Upper lobe of right lung (tissue), 1 donor: ENCODE measurements at regions not wholly inside any gene's neighbourhood (a gene's known extent, or its start where the extent isn't known, plus 50 kb on each side); places are given as distances from the start of the nearest gene placed in this dataset.

Experiments used
- ATAC-seq: fragments of 200-7000 bp; cut with Tn5 transposase; one replicate; pipeline ENCODE4 v1.9.1; 2020; ENCODE audit warnings: mild to moderate bottlenecking, moderate library complexity
- DNase-seq: peaks from one replicate; pipeline ENCODE4 v3.0.0-alpha.2; 2020
- H3K27ac ChIP-seq: fragments of 200-600 bp; one replicate; pipeline ENCODE4 v1.8.0; 2022
- H3K27me3 ChIP-seq: fragments of 200-600 bp; one replicate; pipeline ENCODE4 v1.8.0; 2022; ENCODE audit warnings: mild to moderate bottlenecking
- H3K36me3 ChIP-seq: fragments of 200-600 bp; one replicate; pipeline ENCODE4 v1.8.0; 2022
- H3K4me1 ChIP-seq: fragments of 200-600 bp; one replicate; pipeline ENCODE4 v1.8.0; 2022
- H3K4me3 ChIP-seq: fragments of 200-600 bp; one replicate; pipeline ENCODE4 v1.8.0; 2022; ENCODE audit warnings: mild to moderate bottlenecking
- H3K9me3 ChIP-seq: fragments of 200-600 bp; one replicate; pipeline ENCODE4 v1.8.0; 2022
- intact Hi-C: fragments of 100-400 bp; cut with DNase I; formaldehyde crosslinking; loops from one replicate; pipeline ENCODE4 v1.11.0; 2022
- TF ChIP-seq, protein P1 (sequence below): fragments of 200-600 bp; IDR thresholded peaks from one replicate; pipeline ENCODE4 v1.8.0; 2022; ENCODE audit warnings: antibody characterized with exemption
- donor health status: DM: no; HTN: yes; CAD: no; lungs with severe emphysema.

DNA sequence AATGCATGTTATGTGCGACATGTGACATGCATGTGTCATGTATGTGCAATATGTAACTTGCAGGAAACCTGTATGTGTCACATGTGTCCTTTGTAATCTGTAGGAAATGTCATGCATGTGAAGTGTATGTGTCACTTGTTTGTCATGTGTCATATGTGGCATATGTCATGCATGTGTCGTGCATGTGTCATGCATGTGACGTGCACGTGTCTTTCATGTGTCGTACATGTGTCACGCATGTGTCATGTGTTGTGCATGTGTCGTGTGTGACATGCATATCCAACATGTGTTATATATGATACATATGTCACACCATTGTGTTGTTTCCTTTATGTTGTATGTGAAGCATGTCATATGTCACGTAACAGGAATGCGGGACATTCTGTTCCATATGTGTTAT is 2153.2 kb upstream of the PIK3C3 start:
- no peak for ATAC-seq
- intact Hi-C loops, result no loop called here
- no peaks in the 10 kb centered on the region for H3K9me3 ChIP-seq
- TF ChIP-seq, protein P1, sequence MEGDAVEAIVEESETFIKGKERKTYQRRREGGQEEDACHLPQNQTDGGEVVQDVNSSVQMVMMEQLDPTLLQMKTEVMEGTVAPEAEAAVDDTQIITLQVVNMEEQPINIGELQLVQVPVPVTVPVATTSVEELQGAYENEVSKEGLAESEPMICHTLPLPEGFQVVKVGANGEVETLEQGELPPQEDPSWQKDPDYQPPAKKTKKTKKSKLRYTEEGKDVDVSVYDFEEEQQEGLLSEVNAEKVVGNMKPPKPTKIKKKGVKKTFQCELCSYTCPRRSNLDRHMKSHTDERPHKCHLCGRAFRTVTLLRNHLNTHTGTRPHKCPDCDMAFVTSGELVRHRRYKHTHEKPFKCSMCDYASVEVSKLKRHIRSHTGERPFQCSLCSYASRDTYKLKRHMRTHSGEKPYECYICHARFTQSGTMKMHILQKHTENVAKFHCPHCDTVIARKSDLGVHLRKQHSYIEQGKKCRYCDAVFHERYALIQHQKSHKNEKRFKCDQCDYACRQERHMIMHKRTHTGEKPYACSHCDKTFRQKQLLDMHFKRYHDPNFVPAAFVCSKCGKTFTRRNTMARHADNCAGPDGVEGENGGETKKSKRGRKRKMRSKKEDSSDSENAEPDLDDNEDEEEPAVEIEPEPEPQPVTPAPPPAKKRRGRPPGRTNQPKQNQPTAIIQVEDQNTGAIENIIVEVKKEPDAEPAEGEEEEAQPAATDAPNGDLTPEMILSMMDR, result no peak
- no peak overlapping the region for H3K27ac ChIP-seq
- H3K4me1 ChIP-seq, result no peaks in the 10 kb centered on the region
- H3K4me3 ChIP-seq, result no peak overlapping the region
- no peaks in the 10 kb centered on the region for H3K36me3 ChIP-seq
- no peaks in the 10 kb centered on the region for H3K27me3 ChIP-seq
- DNase-seq, result no peak

DNA sequence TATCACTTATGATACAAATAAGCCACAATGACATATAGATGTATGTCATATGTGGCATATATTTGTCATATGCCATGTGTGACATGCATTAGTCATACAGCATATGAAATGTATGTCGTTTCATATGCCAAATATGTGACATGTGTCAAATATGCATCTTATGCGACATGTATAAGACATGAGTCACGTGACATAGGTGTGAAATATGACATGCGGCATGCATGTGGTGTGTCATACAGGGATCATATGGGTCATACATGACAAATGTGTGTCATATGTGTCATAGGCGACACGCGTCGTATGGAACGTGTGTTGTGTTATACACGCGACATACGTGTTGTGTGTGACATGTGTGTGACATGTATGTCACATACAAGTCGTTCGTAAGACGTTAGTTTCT is 2154.0 kb upstream of the PIK3C3 start:
- no peaks in the 10 kb centered on the region for H3K9me3 ChIP-seq
- H3K27me3 ChIP-seq, result no peaks in the 10 kb centered on the region
- H3K27ac ChIP-seq, result no peak overlapping the region
- no peaks in the 10 kb centered on the region for H3K4me1 ChIP-seq
- no peak for ATAC-seq
- TF ChIP-seq, protein P1, result no peak
- no peak for DNase-seq
- H3K4me3 ChIP-seq, result no peak overlapping the region
- H3K36me3 ChIP-seq, result no peaks in the 10 kb centered on the region
- intact Hi-C loops, result no loop called here

DNA sequence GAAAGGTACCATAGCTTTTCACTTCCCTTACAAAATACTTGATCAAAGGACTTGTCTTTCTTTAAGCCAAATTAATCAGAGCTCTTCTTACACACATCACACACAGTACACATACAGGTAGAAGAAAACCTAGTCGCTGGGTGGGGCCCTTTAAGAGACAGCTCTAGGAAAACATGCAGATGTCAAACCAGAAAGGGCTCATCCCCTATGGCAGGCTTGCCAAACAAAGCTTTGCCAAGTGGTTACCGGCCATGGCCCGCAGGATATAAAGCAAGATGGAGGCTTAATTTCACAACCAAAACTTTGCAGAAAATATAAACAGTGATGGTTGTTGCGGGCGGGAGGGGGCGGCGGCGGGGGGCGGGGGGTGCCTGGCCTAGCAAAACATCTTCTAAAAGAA is 2156.0 kb upstream of the PIK3C3 start:
- no peaks in the 10 kb centered on the region for H3K9me3 ChIP-seq
- H3K27ac ChIP-seq, result no peak overlapping the region
- intact Hi-C loops, result no loop called here
- H3K27me3 ChIP-seq, result no peaks in the 10 kb centered on the region
- DNase-seq (no peak), ATAC-seq (no peak)
- H3K4me1 ChIP-seq, result no peaks in the 10 kb centered on the region
- no peaks in the 10 kb centered on the region for H3K36me3 ChIP-seq
- H3K4me3 ChIP-seq, result no peak overlapping the region
- TF ChIP-seq, protein P1, result no peak

DNA sequence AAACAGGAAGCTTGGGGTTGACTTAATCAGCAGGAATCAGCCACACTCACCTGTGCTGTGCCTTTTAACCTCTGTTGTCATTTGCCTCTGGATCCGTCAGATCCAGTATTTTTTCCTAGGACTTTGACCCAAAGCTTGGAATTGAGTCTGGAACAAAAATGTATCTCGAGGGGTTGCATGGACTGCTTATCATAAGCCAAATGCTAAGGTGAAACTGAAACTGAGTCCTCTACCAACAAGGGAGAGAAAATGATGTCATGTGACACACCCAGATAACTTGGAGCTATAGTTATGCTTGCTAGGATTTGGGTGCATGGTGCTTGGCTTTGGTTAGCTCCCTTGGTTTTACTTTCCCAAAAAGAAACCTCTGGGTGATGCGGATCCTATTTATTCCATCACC is 2158.6 kb upstream of the PIK3C3 start:
- TF ChIP-seq, protein P1, result no peak
- H3K36me3 ChIP-seq, result no peaks in the 10 kb centered on the region
- no peaks in the 10 kb centered on the region for H3K9me3 ChIP-seq
- intact Hi-C loops, result no loop called here
- ATAC-seq (no peak), DNase-seq (no peak)
- H3K27ac ChIP-seq, result no peak overlapping the region
- no peak overlapping the region for H3K4me3 ChIP-seq
- H3K27me3 ChIP-seq, result no peaks in the 10 kb centered on the region
- H3K4me1 ChIP-seq, result no peaks in the 10 kb centered on the region

DNA sequence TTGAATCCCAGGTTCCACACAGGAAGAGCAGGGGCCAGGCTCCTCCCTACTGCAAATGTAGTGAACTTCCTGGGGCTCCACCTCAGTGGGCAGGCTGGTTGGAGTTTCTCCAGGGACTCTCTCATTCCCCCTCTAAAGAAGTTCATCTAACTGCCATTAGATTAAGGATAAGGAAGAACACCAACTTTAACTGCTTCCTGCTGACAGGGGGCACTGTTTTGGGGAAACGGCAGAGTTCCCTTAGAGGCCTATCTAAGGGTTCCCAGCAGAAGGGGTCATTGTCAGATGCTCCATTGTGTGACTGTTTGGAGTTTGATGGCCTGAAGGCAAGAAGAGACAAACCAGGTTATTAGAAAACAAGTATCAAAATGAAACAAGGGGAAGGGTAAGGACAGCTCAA is 2159.7 kb upstream of the PIK3C3 start:
- no peak for DNase-seq
- TF ChIP-seq, protein P1, result no peak
- Histone ChIP-seq H3K36me3 (no peaks in the 10 kb centered on the region), H3K4me3 (no peak overlapping the region), H3K27me3 (no peaks in the 10 kb centered on the region), H3K27ac (no peak overlapping the region), H3K4me1 (no peaks in the 10 kb centered on the region), H3K9me3 (no peaks in the 10 kb centered on the region)
- no peak for ATAC-seq
- intact Hi-C loops, result no loop called here

DNA sequence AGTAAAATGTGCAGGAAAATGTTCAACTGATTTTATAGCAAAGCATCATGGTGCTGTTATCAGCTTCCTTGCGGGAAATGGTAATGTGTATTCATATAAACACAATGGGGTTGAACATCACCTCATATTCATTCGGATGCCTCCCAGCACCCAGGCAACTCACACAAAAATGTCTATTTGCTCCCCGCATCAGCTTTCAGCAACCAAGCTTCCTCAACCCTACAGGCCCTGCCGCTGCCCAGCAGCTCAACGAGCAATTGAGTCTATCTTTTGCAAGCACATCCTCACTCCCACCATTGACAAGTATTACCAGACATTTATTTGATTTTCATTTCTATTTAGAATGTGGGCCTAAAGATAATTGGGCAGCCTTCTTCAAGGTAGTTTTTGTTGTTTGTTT is 2161.4 kb upstream of the PIK3C3 start:
- TF ChIP-seq, protein P1, result no peak
- intact Hi-C loops, result no loop called here
- no peaks in the 10 kb centered on the region for H3K9me3 ChIP-seq
- H3K4me3 ChIP-seq, result no peak overlapping the region
- DNase-seq (no peak), ATAC-seq (no peak)
- no peaks in the 10 kb centered on the region for H3K36me3 ChIP-seq
- H3K27ac ChIP-seq, result no peak overlapping the region
- H3K4me1 ChIP-seq, result no peaks in the 10 kb centered on the region
- no peaks in the 10 kb centered on the region for H3K27me3 ChIP-seq
